Trophoblast cell (in vitro differentiated cells and primary cell): ENCODE measurements at regions not wholly inside any gene's neighbourhood (a gene's known extent, or its start where the extent isn't known, plus 50 kb on each side); places are given as distances from the start of the nearest gene placed in this dataset.
A peak's percentile ranks its signal among the peaks of the same experiment; 100 is the strongest.

Experiments used
- DNase-seq, 2 donors: peaks; one replicate each; pipeline ENCODE4 v3.0.0-alpha.2; 2016
- H2AFZ ChIP-seq: 2 replicates; pipeline ENCODE4 v1.6.1; 2013; ENCODE audit warnings: low read length, moderate library complexity, mild to moderate bottlenecking; ENCODE audit not compliant: insufficient read depth, poor library complexity
- H2AK5ac ChIP-seq: 2 replicates; pipeline ENCODE4 v1.6.1; 2013; ENCODE audit warnings: mild to moderate bottlenecking, low read length
- H2BK120ac ChIP-seq: 2 replicates; pipeline ENCODE4 v1.6.1; 2013; ENCODE audit warnings: low read length, mild to moderate bottlenecking, moderate library complexity; ENCODE audit not compliant: insufficient read depth, poor library complexity
- H2BK12ac ChIP-seq: 2 replicates; pipeline ENCODE4 v1.6.1; 2013; ENCODE audit warnings: mild to moderate bottlenecking, low read length, moderate library complexity
- H2BK5ac ChIP-seq: 2 replicates; pipeline ENCODE4 v1.6.1; 2013; ENCODE audit warnings: low read length, low read depth, moderate library complexity, mild to moderate bottlenecking; ENCODE audit not compliant: poor library complexity
- H3K14ac ChIP-seq: 2 replicates; pipeline ENCODE4 v1.6.1; 2013; ENCODE audit warnings: mild to moderate bottlenecking, low read length
- H3K18ac ChIP-seq: 2 replicates; pipeline ENCODE4 v1.6.1; 2013; ENCODE audit warnings: mild to moderate bottlenecking, low read length
- H3K23ac ChIP-seq: 2 replicates; pipeline ENCODE4 v1.6.1; 2013; ENCODE audit warnings: low read length
- H3K27ac ChIP-seq: 2 replicates; pipeline ENCODE4 v1.5.1; 2013; ENCODE audit warnings: low read depth, mild to moderate bottlenecking, inconsistent platforms, low read length, moderate library complexity
- H3K27me3 ChIP-seq: 2 replicates; pipeline ENCODE4 v1.6.1; 2013; ENCODE audit warnings: inconsistent platforms, mild to moderate bottlenecking, low read length, moderate library complexity; ENCODE audit not compliant: insufficient read depth
- H3K36me3 ChIP-seq, 2 experiments: 1 replicate in 1 of 2; 2 replicates in 1 of 2; pipeline ENCODE4 v1.6.1; 2013; ENCODE audit warnings: low read length in 2 of 2, mild to moderate bottlenecking in 2 of 2, moderate library complexity in 1 of 2; ENCODE audit not compliant: insufficient read depth in 2 of 2, control insufficient read depth in 1 of 2
- H3K4ac ChIP-seq: 2 replicates; pipeline ENCODE4 v1.6.1; 2013; ENCODE audit warnings: low read depth, mild to moderate bottlenecking, low read length, moderate library complexity
- H3K4me1 ChIP-seq, 2 experiments: 1 replicate in 1 of 2; 2 replicates in 1 of 2; pipeline ENCODE4 v1.6.1; 2013; ENCODE audit warnings: low read length in 2 of 2, mild to moderate bottlenecking in 2 of 2, moderate library complexity in 1 of 2; ENCODE audit not compliant: insufficient read depth in 2 of 2, control insufficient read depth in 1 of 2
- H3K4me2 ChIP-seq: 2 replicates; pipeline ENCODE4 v1.6.1; 2013; ENCODE audit warnings: inconsistent platforms, mild to moderate bottlenecking, low read length, moderate library complexity
- H3K4me3 ChIP-seq: 2 replicates; pipeline ENCODE4 v1.5.1; 2013; ENCODE audit warnings: mild to moderate bottlenecking, low read depth, low read length, inconsistent platforms
- H3K79me1 ChIP-seq: one replicate; pipeline ENCODE4 v1.6.1; 2013; ENCODE audit warnings: low read length
- H3K79me2 ChIP-seq: 2 replicates; pipeline ENCODE4 v1.6.1; 2013; ENCODE audit warnings: low read length, mild to moderate bottlenecking; ENCODE audit not compliant: control insufficient read depth, insufficient read depth, poor library complexity
- H3K9ac ChIP-seq: 2 replicates; pipeline ENCODE4 v1.6.1; 2013; ENCODE audit warnings: mild to moderate bottlenecking, low read length
- H3K9me3 ChIP-seq: 2 replicates; pipeline ENCODE4 v1.6.1; 2013; ENCODE audit warnings: low read depth, mild to moderate bottlenecking, control low read depth, inconsistent platforms, low read length; ENCODE audit not compliant: insufficient read depth
- H4K12ac ChIP-seq: 2 replicates; pipeline ENCODE4 v1.6.1; 2013; ENCODE audit warnings: low read depth, mild to moderate bottlenecking, low read length, moderate library complexity
- H4K8ac ChIP-seq: 2 replicates; pipeline ENCODE4 v1.6.1; 2013; ENCODE audit warnings: low read depth, mild to moderate bottlenecking, low read length, moderate library complexity
- H4K91ac ChIP-seq: one replicate; pipeline ENCODE4 v1.6.1; 2013; ENCODE audit warnings: low read depth, mild to moderate bottlenecking, low read length, moderate library complexity
- WGBS: extraction: QIAGEN DNeasy Blood & Tissue Kit; methylation state at CpG from one replicate; pipeline ENCODE4 v1.1.7; 2013; ENCODE audit warnings: missing lambda C conversion rate; ENCODE audit not compliant: insufficient read length, insufficient coverage; ENCODE audit errors: extremely low coverage; 5-methylcytosine and 5-hydroxymethylcytosine counted together

GRCh38 chr2:134141598-134142340 is 112.1 kb upstream of the MGAT5 start:
- H3K4me3 ChIP-seq, result no peak overlapping the region
- no peaks in the 10 kb centered on the region for H3K36me3 ChIP-seq
- H3K23ac ChIP-seq, result no peak overlapping the region
- no peak overlapping the region for H2AFZ ChIP-seq
- no peak overlapping the region for H2BK120ac ChIP-seq
- no peak overlapping the region for H2AK5ac ChIP-seq
- no peak overlapping the region for H3K4ac ChIP-seq
- H3K79me2 ChIP-seq, result no peaks in the 10 kb centered on the region
- WGBS, result no CpG with 5 or more reads among the region's 6 CpGs
- H2BK5ac ChIP-seq, result no peak overlapping the region
- H3K27me3 ChIP-seq, result no peaks in the 10 kb centered on the region
- peaks cover 1% of the 10 kb centered on the region for H3K9me3 ChIP-seq
- no peak overlapping the region for H3K14ac ChIP-seq
- H2BK12ac ChIP-seq, result no peak overlapping the region
- H4K91ac ChIP-seq, result no peak overlapping the region
- H3K27ac ChIP-seq, result no peak overlapping the region
- H4K8ac ChIP-seq, result no peak overlapping the region
- no peak overlapping the region for H3K9ac ChIP-seq
- peaks cover 2% of the 10 kb centered on the region for H3K79me1 ChIP-seq
- no peak overlapping the region for H3K4me2 ChIP-seq
- no peak overlapping the region for H4K12ac ChIP-seq
- H3K4me1 ChIP-seq, result peaks cover 12 to 25% of the 10 kb centered on the region in 2 experiments
- no peak overlapping the region for H3K18ac ChIP-seq
- DNase-seq, result peak in 1 of 2 donors; percentile 48

GRCh38 chr2:134142341-134142738 is 111.5 kb upstream of the MGAT5 start:
- Histone ChIP-seq H3K27ac (no peak overlapping the region), H3K4ac (no peak overlapping the region), H3K9me3 (peaks cover 1% of the 10 kb centered on the region), H3K4me2 (no peak overlapping the region), H3K9ac (no peak overlapping the region), H3K79me2 (no peaks in the 10 kb centered on the region), H4K8ac (no peak overlapping the region), H3K23ac (no peak overlapping the region), H2BK12ac (no peak overlapping the region), H2AK5ac (no peak overlapping the region), H3K4me3 (no peak overlapping the region), H2BK5ac (no peak overlapping the region), H4K91ac (no peak overlapping the region), H2AFZ (no peak overlapping the region), H4K12ac (no peak overlapping the region), H3K4me1 (peaks cover 12 to 22% of the 10 kb centered on the region in 2 experiments), H2BK120ac (no peak overlapping the region), H3K27me3 (no peaks in the 10 kb centered on the region), H3K18ac (no peak overlapping the region), H3K36me3 (no peaks in the 10 kb centered on the region), H3K79me1 (peaks cover 2% of the 10 kb centered on the region), H3K14ac (no peak overlapping the region)
- no CpG with 5 or more reads among the region's 4 CpGs for WGBS
- DNase-seq, result no peak

GRCh38 chr2:134142903-134143302 is 111.0 kb upstream of the MGAT5 start:
- Histone ChIP-seq H3K79me2 (no peaks in the 10 kb centered on the region), H3K36me3 (no peaks in the 10 kb centered on the region), H3K23ac (no peak overlapping the region), H2BK12ac (no peak overlapping the region), H2BK5ac (no peak overlapping the region), H3K14ac (no peak overlapping the region), H4K91ac (no peak overlapping the region), H3K4me1 (peaks cover 12 to 20% of the 10 kb centered on the region in 2 experiments), H3K27me3 (no peaks in the 10 kb centered on the region), H3K27ac (no peak overlapping the region), H3K4me3 (no peak overlapping the region), H3K9me3 (peaks cover 1% of the 10 kb centered on the region), H2BK120ac (no peak overlapping the region), H2AK5ac (no peak overlapping the region), H4K12ac (no peak overlapping the region), H3K18ac (no peak overlapping the region), H3K4ac (no peak overlapping the region), H2AFZ (no peak overlapping the region), H3K9ac (no peak overlapping the region), H3K79me1 (peaks cover 2% of the 10 kb centered on the region), H4K8ac (no peak overlapping the region), H3K4me2 (no peak overlapping the region)
- WGBS, result no CpG with 5 or more reads among the region's 5 CpGs
- peak; percentile 75 to 79 for DNase-seq

GRCh38 chr2:134143568-134143967 is 110.3 kb upstream of the MGAT5 start:
- no peak overlapping the region for H2AFZ ChIP-seq
- peaks cover 2% of the 10 kb centered on the region for H3K79me1 ChIP-seq
- H2BK12ac ChIP-seq, result peak overlapping the region; percentile 12
- no peak overlapping the region for H4K8ac ChIP-seq
- DNase-seq, result no peak
- no peaks in the 10 kb centered on the region for H3K79me2 ChIP-seq
- no peaks in the 10 kb centered on the region for H3K36me3 ChIP-seq
- H3K4ac ChIP-seq, result no peak overlapping the region
- peaks cover 12 to 20% of the 10 kb centered on the region in 2 experiments for H3K4me1 ChIP-seq
- no peak overlapping the region for H3K14ac ChIP-seq
- no peaks in the 10 kb centered on the region for H3K27me3 ChIP-seq
- no peak overlapping the region for H2BK120ac ChIP-seq
- H3K4me3 ChIP-seq, result no peak overlapping the region
- H3K9ac ChIP-seq, result no peak overlapping the region
- peak overlapping the region; percentile 42 for H4K91ac ChIP-seq
- H2AK5ac ChIP-seq, result no peak overlapping the region
- no peak overlapping the region for H3K23ac ChIP-seq
- H4K12ac ChIP-seq, result no peak overlapping the region
- no peak overlapping the region for H3K4me2 ChIP-seq
- no peak overlapping the region for H3K18ac ChIP-seq
- H3K9me3 ChIP-seq, result peaks cover 1% of the 10 kb centered on the region
- no peak overlapping the region for H2BK5ac ChIP-seq
- no peak overlapping the region for H3K27ac ChIP-seq
- WGBS, result no CpG with 5 or more reads among the region's 3 CpGs
